Panc1 (cell line): ENCODE measurements at regions not wholly inside any gene's neighbourhood (a gene's known extent, or its start where the extent isn't known, plus 50 kb on each side); places are given as distances from the start of the nearest gene placed in this dataset.

Experiments
- ATAC-seq: fragments of 200-7000 bp; cut with Tn5 transposase; 2 replicates; pipeline ENCODE4 v1.9.1; 2020; ENCODE audit warnings: mild to moderate bottlenecking, moderate library complexity
- BruUV-seq: library from RNA; stranded (reverse); fragments of 400-500 nt; replicated peaks from 2 replicates; lab custom pipeline; 2021; lab: Mats Ljungman, UMichigan
- CTCF ChIA-PET: fragments of 300-600 bp; sonication (Branson Sonifier 250); formaldehyde crosslinking; loops from one replicate; lab custom pipeline; 2022; ENCODE audit warnings: antibody characterized with exemption; lab: Charles Lee
- POLR2A ChIA-PET: fragments of 300-600 bp; sonication (Branson Sonifier 250); formaldehyde crosslinking; loops from one replicate; lab custom pipeline; 2022; ENCODE audit warnings: antibody characterized with exemption; lab: Charles Lee
- DNase-seq: peaks from one replicate; pipeline ENCODE4 v3.0.0-alpha.2; 2010; ENCODE audit warnings: low read depth, low spot score
- H3K27ac ChIP-seq: 2 replicates; pipeline ENCODE4 v1.5.1; 2011; ENCODE audit warnings: mild to moderate bottlenecking, low read length, inconsistent platforms
- H3K27me3 ChIP-seq: fragments of 200-500 bp; sonication (Bioruptor generic); 2 replicates; pipeline ENCODE4 v1.6.0; 2014; ENCODE audit warnings: low read length, inconsistent platforms; ENCODE audit not compliant: control insufficient read depth, insufficient read depth
- H3K36me3 ChIP-seq: fragments of 200-500 bp; sonication (Bioruptor generic); 2 replicates; pipeline ENCODE4 v1.5.1; 2014; ENCODE audit warnings: inconsistent platforms, mild to moderate bottlenecking, low read length, moderate library complexity; ENCODE audit not compliant: control insufficient read depth, insufficient read depth
- H3K4me1 ChIP-seq: 2 replicates; pipeline ENCODE4 v1.5.1; 2011; ENCODE audit warnings: inconsistent platforms, mild to moderate bottlenecking, low read length, moderate library complexity; ENCODE audit not compliant: control insufficient read depth, insufficient read depth
- H3K4me3 ChIP-seq, 2 experiments: 2 replicates each; pipeline ENCODE4 v1.5.1; 2011 to 2012; ENCODE audit warnings: low read depth in 2 of 2, low read length in 2 of 2, mild to moderate bottlenecking in 2 of 2, inconsistent platforms in 1 of 2, moderate library complexity in 1 of 2
- H3K9me3 ChIP-seq: fragments of 200-500 bp; sonication (Bioruptor generic); 2 replicates; pipeline ENCODE4 v1.5.1; 2014; ENCODE audit warnings: low read depth, mild to moderate bottlenecking, inconsistent platforms, low read length, moderate library complexity; ENCODE audit not compliant: control insufficient read depth, insufficient read depth
- POLR2AphosphoS5 ChIP-seq: IDR thresholded peaks from 2 replicates; pipeline ENCODE4 v1.6.1; 2012; ENCODE audit warnings: mild to moderate bottlenecking, low read depth, low read length, moderate library complexity
- SIN3A ChIP-seq: IDR thresholded peaks from 2 replicates; pipeline ENCODE4 v1.6.1; 2012; ENCODE audit warnings: low read depth, mild to moderate bottlenecking, low read length, moderate library complexity, borderline replicate concordance; ENCODE audit not compliant: insufficient read depth
- TCF7L2 ChIP-seq: IDR thresholded peaks from 2 replicates; pipeline ENCODE4 v1.6.1; 2011; ENCODE audit warnings: mild to moderate bottlenecking, low read depth, low read length, inconsistent platforms
- in situ Hi-C: cut with HindIII; loops from 2 replicates; pipeline ENCODE4 v1.10.0; 2016; ENCODE audit warnings: low sequenced_read_pairs, low pct_unique_long_range_greater_than_20kb
- intact Hi-C: fragments of 100-400 bp; cut with micrococcal nuclease; formaldehyde crosslinking; loops from one replicate; pipeline ENCODE4 v1.10.0; 2022; ENCODE audit not compliant: unreplicated experiment
- TF ChIP-seq, protein P1 (sequence below), 2 experiments: IDR thresholded peaks; 2 replicates each; pipeline ENCODE4 v1.6.1; 2011 to 2012; ENCODE audit warnings: low read depth in 2 of 2, control low read depth in 1 of 2, low read length in 1 of 2, mild to moderate bottlenecking in 1 of 2, moderate library complexity in 1 of 2; ENCODE audit not compliant: insufficient read depth in 1 of 2
- TF ChIP-seq, protein P2 (sequence below): fragments of 450-650 bp; IDR thresholded peaks from 2 replicates; pipeline ENCODE4 v1.5.1; 2017; ENCODE audit warnings: mild to moderate bottlenecking

DNA sequence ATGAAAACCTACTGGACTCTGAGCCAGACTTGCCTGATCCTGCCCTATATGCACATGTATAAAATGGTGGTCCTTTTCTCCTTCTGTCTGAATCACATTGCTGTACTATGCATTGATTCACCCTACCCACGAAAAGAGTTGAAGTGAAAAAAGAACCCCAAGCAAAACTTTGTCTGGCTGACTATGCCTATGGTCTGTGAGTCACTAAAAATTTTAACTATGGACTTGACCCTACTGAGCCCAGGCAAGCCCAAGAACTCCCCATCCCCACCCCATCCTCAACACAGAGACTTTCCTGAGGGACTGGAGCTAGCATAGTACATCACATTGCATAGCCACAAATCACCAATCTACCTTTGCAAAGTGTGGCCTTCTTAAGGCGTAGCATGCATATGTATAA, 116.6 kb upstream of the TENM3 start:
- ChIA-PET POLR2A (no interaction called here), CTCF (no interaction called here)
- Histone ChIP-seq H3K27me3 (no peaks in the 10 kb centered on the region), H3K4me1 (no peaks in the 10 kb centered on the region), H3K36me3 (no peaks in the 10 kb centered on the region), H3K4me3 (no peak overlapping the region), H3K9me3 (no peaks in the 10 kb centered on the region), H3K27ac (no peak overlapping the region)
- intact Hi-C loops (no loop called here), in situ Hi-C loops (no loop called here)
- DNase-seq (no peak), ATAC-seq (no peak)
- TF ChIP-seq, protein P1, sequence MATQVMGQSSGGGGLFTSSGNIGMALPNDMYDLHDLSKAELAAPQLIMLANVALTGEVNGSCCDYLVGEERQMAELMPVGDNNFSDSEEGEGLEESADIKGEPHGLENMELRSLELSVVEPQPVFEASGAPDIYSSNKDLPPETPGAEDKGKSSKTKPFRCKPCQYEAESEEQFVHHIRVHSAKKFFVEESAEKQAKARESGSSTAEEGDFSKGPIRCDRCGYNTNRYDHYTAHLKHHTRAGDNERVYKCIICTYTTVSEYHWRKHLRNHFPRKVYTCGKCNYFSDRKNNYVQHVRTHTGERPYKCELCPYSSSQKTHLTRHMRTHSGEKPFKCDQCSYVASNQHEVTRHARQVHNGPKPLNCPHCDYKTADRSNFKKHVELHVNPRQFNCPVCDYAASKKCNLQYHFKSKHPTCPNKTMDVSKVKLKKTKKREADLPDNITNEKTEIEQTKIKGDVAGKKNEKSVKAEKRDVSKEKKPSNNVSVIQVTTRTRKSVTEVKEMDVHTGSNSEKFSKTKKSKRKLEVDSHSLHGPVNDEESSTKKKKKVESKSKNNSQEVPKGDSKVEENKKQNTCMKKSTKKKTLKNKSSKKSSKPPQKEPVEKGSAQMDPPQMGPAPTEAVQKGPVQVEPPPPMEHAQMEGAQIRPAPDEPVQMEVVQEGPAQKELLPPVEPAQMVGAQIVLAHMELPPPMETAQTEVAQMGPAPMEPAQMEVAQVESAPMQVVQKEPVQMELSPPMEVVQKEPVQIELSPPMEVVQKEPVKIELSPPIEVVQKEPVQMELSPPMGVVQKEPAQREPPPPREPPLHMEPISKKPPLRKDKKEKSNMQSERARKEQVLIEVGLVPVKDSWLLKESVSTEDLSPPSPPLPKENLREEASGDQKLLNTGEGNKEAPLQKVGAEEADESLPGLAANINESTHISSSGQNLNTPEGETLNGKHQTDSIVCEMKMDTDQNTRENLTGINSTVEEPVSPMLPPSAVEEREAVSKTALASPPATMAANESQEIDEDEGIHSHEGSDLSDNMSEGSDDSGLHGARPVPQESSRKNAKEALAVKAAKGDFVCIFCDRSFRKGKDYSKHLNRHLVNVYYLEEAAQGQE (IDR thresholded peaks at IDR 0.05; ENCODE audit: insufficient read depth in 1 of 2, low read depth in 2 of 2, low read length in 1 of 2), result no peak
- TF ChIP-seq, protein P2, sequence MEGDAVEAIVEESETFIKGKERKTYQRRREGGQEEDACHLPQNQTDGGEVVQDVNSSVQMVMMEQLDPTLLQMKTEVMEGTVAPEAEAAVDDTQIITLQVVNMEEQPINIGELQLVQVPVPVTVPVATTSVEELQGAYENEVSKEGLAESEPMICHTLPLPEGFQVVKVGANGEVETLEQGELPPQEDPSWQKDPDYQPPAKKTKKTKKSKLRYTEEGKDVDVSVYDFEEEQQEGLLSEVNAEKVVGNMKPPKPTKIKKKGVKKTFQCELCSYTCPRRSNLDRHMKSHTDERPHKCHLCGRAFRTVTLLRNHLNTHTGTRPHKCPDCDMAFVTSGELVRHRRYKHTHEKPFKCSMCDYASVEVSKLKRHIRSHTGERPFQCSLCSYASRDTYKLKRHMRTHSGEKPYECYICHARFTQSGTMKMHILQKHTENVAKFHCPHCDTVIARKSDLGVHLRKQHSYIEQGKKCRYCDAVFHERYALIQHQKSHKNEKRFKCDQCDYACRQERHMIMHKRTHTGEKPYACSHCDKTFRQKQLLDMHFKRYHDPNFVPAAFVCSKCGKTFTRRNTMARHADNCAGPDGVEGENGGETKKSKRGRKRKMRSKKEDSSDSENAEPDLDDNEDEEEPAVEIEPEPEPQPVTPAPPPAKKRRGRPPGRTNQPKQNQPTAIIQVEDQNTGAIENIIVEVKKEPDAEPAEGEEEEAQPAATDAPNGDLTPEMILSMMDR, result no peak
- TF ChIP-seq SIN3A (no peak), POLR2AphosphoS5 (no peak), TCF7L2 (no peak)
- no TSS peak for BruUV-seq

DNA sequence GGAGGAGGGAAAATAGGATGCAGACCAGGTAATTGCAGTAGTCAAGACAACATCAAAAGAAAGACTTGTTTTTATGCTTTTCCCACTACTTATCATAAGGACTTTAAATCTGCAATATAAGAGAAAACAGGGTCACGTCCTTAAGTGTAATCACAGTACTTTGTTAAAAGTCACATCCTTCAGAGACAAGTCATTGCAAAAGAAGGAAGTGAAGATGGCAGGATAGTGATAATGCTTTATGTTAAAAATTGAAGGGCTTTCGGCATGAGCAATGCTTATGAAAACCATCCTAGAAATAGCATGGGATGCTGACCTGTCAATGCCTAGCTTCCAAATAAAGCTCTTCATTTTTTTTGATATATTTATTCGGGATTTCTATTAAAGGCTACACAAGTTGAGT, 110.2 kb upstream of the TENM3 start:
- no TSS peak for BruUV-seq
- intact Hi-C loops (no loop called here), in situ Hi-C loops (no loop called here)

GRCh38 chr4:182134261-182134660, 108.9 kb upstream of the TENM3 start:
- BruUV-seq, result no TSS peak
- H3K9me3 ChIP-seq, result no peaks in the 10 kb centered on the region
- ATAC-seq (no peak), DNase-seq (no peak)
- in situ Hi-C loops (no loop called here), intact Hi-C loops (no loop called here)
- no peaks in the 10 kb centered on the region for H3K4me1 ChIP-seq
- no peaks in the 10 kb centered on the region for H3K36me3 ChIP-seq
- H3K27me3 ChIP-seq, result no peaks in the 10 kb centered on the region
- H3K27ac ChIP-seq, result no peak overlapping the region
- POLR2A ChIA-PET, result no interaction called here
- CTCF ChIA-PET, result no interaction called here
- H3K4me3 ChIP-seq, result no peak overlapping the region
- TF ChIP-seq, protein P2, result no peak
- no peak for TF ChIP-seq TCF7L2

More for the DNA sequence above, 110.2 kb upstream of the TENM3 start:
- TF ChIP-seq SIN3A (no peak), POLR2AphosphoS5 (no peak)
- CTCF ChIA-PET, result no interaction called here
- Histone ChIP-seq H3K9me3 (no peaks in the 10 kb centered on the region), H3K27ac (no peak overlapping the region), H3K4me3 (no peak overlapping the region), H3K36me3 (no peaks in the 10 kb centered on the region), H3K27me3 (no peaks in the 10 kb centered on the region), H3K4me1 (no peaks in the 10 kb centered on the region)
- no peak for DNase-seq
- ATAC-seq, result no peak
- POLR2A ChIA-PET, result no interaction called here
